ENCODE measurements at regions not wholly inside any gene's neighbourhood (a gene's known extent, or its start where the extent isn't known, plus 50 kb on each side); places are given as distances from the start of the nearest gene placed in this dataset.

- Histone ChIP-seq H3K27ac (ENCODE audit: low read depth) (no peak overlapping the region), H3K79me2 (replicated peaks; ENCODE audit: insufficient read depth) (no peaks in the 10 kb centered on the region), H3K27me3 (ENCODE audit: insufficient read depth) (no peaks in the 10 kb centered on the region), H4K20me1 (replicated peaks; ENCODE audit: insufficient read depth) (no peaks in the 10 kb centered on the region), H3K4me3 (no peak overlapping the region), H3K36me3 (ENCODE audit: insufficient read depth) (no peaks in the 10 kb centered on the region), H3K4me1 (ENCODE audit: insufficient read depth) (peaks cover 5% of the 10 kb centered on the region; the same call in 1 of the 2 replicates), H3K4me2 (no peak overlapping the region), H3F3A (replicated peaks; ENCODE audit: low read depth) (no peaks in the 10 kb centered on the region), H3K9me2 (ENCODE audit: insufficient read depth) (no peaks in the 10 kb centered on the region), H2AFZ (no peak overlapping the region)
- TF ChIP-seq JUNB (IDR thresholded peaks at IDR 0.05; ENCODE audit: unreplicated experiment) = no peak
- TF ChIP-seq ETS1 (IDR thresholded peaks at IDR 0.05) = no peak
- TF ChIP-seq ZNF114 (CRISPR knock-in tag; IDR thresholded peaks at IDR 0.05) = no peak
- TF ChIP-seq NANOG (IDR thresholded peaks at IDR 0.05; ENCODE audit: borderline replicate concordance) = no peak
- TF ChIP-seq POLR2AphosphoS5 (IDR thresholded peaks at IDR 0.05; ENCODE audit: low read depth) = no peak
- no peak for TF ChIP-seq EZH2 (IDR thresholded peaks at IDR 0.05; ENCODE audit: low read depth, unreplicated experiment)
- TF ChIP-seq CREB1 (CRISPR knock-in tag; IDR thresholded peaks at IDR 0.05; ENCODE audit: low read depth) = no peak
- TF ChIP-seq REST (IDR thresholded peaks at IDR 0.05; ENCODE audit: unreplicated experiment) = no peak
- no peak for TF ChIP-seq EZH2phosphoT487 (IDR thresholded peaks at IDR 0.05; ENCODE audit: unreplicated experiment)
- no peak for TF ChIP-seq ZNF331 (CRISPR knock-in tag; IDR thresholded peaks at IDR 0.05; ENCODE audit: low read depth)
- no peak for TF ChIP-seq ZNF462 (CRISPR knock-in tag; IDR thresholded peaks at IDR 0.05)
- no peak for TF ChIP-seq STAT1 (IDR thresholded peaks at IDR 0.05; ENCODE audit: unreplicated experiment)
- TF ChIP-seq CTCF (conservative IDR thresholded peaks at IDR 0.05; ENCODE audit: low read depth in 2 of 2) = no peak
- no peak for ATAC-seq
- no peak overlapping the region for H3K4me3 Mint-ChIP-seq
- no peaks in the 10 kb centered on the region for H3K9me3 Mint-ChIP-seq
- H3K27me3 Mint-ChIP-seq (ENCODE audit: insufficient read depth, low read depth, poor library complexity) = no peaks in the 10 kb centered on the region
- H3K36me3 Mint-ChIP-seq (ENCODE audit: low read depth) = no peaks in the 10 kb centered on the region
- no peak for DNase-seq (ENCODE audit: low spot score)
- H3K27ac Mint-ChIP-seq = no peak overlapping the region
- H3K4me1 Mint-ChIP-seq = peaks cover 10% of the 10 kb centered on the region; the same call in 2 of the 3 replicates
Observed at GRCh38 chr3:117246771-117247555, 537.4 kb downstream of the TUSC7 start.

Measured in GM23338 (cell line).